AG08395 (cell line): ENCODE measurements at regions not wholly inside any gene's neighbourhood (a gene's known extent, or its start where the extent isn't known, plus 50 kb on each side); places are given as distances from the start of the nearest gene placed in this dataset.

Experiments
- DNase-seq: peaks from one replicate; pipeline ENCODE4 v3.0.0; 2012; ENCODE audit warnings: mixed read lengths, low spot score

GRCh38 chr11:123378096-123378495, 52.0 kb upstream of the GRAMD1B start:
- DNase-seq, result no peak

- no peak for DNase-seq
These were observed 52.7 kb upstream of the GRAMD1B start for GRCh38 chr11:123377355-123377754.

DNA sequence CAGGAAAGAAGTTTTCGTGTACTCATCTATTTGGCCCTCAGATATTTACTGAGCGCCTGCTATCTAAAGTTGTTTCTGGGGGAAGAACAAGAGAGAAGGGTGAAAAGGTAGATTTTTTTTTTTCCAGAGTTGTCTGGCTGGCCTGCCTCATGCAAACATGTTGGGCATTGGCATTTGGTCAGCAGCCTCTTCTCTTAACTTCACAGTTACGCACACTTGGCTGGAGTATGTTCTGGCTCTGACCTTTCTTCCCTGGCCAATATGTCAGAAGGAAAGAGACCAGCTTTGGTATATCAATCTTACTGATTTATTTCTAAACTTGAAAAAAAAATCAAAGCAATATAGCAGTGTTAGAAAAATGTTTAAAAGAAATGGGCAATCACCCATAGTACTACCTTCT, 54.2 kb upstream of the GRAMD1B start:
- no peak for DNase-seq

DNA sequence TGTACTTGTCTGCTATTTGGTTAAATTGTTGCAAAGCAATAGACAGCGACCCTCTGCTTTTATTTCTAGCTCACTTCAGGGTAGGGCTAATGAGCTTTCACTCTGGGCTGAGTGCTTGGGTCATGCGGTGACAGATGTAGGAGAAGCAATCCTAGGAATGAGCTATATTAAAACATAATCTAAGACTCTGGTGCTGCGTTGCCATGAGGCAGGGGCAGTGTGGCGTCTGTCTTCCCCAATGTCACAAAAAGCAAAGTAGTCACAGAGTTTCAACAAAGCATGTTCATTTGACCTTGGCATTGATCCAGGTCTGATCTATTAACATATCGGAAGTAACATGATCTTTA, 55.5 kb upstream of the GRAMD1B start:
- DNase-seq, result no peak

DNA sequence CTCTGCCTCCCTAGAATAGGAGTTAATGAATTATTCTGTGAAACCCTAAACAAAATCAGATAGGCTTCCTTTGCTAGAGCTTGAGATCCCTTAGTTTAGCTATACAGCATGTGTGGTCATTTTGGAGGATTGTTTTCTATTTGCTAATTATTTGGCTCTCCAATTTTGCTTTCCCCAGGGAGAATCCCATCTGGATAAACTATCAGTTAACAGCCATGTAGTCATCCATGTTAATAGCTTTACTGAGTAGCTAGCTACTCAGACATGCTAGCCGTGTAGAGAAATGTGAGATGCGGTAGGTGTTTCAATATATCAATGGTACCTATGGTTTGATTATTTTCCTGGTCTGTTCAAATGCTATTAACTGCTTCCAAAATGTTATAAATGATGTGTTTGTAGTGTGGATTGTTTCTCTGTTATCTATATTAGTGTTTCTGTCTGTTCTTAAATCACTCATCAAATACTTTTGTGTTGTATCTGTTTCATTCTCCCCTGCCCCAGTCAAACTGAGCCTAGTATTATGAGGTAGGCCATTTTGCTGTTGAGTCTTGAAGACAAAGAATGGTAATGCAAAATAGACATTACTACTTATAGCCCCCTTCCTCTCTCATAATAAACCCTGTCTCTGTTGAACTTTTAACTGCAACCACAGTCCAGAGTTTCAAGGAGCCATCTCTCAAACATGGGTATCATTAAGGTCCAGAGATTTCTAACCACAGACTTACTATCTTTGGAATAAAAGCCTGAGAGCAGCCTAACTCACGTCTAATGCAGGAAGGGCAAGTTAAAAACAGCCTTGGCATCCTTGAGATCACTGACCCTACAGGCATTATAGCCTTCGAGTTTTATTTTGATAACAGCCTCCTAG, 56.1 kb upstream of the GRAMD1B start:
- DNase-seq, result no peak

- DNase-seq, result no peak
These were observed 58.4 kb upstream of the GRAMD1B start for GRCh38 chr11:123371506-123372297.

- no peak for DNase-seq
These were observed 63.1 kb upstream of the GRAMD1B start for GRCh38 chr11:123366924-123367323.

- DNase-seq, result no peak
These were observed 64.1 kb upstream of the GRAMD1B start for GRCh38 chr11:123365955-123366354.

GRCh38 chr11:123364080-123364479, 66.0 kb upstream of the GRAMD1B start:
- DNase-seq, result no peak

GRCh38 chr11:123363556-123363955, 66.5 kb upstream of the GRAMD1B start:
- no peak for DNase-seq

- no peak for DNase-seq
These were observed 67.1 kb upstream of the GRAMD1B start for GRCh38 chr11:123362941-123363340.

DNA sequence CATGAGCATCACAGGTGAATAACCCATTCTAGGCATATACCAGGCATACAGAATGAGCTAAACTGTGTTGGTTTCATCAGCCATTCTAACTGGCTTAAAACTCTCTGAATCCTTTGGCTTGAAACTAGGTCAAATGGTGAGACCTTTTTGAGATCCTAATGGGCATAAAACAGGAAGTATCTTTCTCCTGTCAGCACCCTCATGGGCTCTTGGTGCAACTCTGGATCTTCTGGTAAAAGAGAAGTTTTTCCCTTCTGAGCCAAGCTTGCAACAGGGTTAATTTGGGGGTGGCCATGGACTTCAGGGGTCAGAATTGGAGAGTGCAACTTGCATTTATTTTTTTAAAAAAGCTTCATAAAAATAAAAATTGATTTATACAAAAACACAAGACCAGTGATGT, 67.9 kb upstream of the GRAMD1B start:
- no peak for DNase-seq

DNA sequence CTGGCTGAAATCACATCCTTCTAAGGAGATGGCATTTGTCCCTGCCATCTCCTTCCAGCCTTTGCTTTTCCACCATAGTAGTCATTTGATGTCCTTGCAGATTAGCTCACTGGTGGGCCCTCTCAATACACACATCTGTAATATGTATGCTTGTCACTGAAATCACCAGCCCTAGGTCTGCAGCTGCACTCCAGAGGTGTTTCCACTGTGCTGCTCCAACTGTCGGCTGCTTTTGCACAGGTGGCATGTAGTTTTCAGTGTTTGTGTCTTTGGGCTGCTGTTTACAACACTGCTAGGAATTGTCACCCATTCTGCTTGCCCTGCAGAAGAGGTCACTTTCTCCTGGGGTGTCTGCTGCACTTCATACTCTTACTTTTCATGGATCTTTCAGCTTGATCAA, 69.0 kb upstream of the GRAMD1B start:
- DNase-seq, result no peak

GRCh38 chr11:123360267-123360936, 69.7 kb upstream of the GRAMD1B start:
- DNase-seq, result no peak

DNA sequence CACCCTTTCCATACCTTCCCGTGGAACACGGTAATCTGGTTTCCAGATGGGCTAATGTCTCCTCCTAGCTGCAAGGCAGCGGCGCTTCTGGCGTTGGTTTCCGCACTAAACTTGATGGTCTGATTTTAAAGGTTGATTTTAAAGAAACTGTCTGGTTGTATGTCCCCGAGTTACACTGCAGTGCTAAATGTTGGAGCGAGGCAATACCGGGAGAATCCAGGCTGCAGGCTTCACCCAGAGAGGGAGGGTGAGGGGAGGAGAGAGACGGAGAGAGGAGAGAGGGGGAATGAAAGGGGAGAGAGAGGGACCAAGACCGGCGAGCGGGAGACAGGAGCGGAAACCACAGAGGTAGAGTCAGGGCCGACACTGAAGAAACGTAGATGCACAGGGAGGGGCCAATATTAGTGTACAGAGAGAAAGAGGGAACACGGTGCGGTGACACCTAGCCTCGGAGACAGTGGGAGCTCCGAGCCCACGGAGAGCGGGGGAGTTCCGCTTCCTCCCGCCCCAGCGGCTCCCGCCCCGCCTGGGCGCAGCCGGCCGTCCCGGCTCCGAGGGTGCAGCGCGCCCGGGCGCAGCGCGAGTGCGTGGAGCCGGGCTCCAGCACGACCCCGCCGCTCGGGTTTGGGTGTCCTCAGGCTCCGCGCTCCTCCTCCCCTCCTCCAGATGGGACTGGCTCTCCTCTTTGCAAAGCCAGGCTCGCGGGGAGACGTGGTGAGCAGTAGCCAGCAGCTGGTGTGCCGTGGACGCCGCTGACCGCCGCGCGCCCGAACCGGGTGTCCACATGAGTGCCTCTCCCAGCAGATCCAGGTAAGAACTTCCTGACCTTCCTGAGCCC, 71.9 kb upstream of the GRAMD1B start:
- DNase-seq, result peak; percentile 44

- DNase-seq, result no peak
These were observed 72.6 kb upstream of the GRAMD1B start for GRCh38 chr11:123357353-123357989.

- DNase-seq, result no peak
These were observed 73.5 kb upstream of the GRAMD1B start for GRCh38 chr11:123356539-123356938.

DNA sequence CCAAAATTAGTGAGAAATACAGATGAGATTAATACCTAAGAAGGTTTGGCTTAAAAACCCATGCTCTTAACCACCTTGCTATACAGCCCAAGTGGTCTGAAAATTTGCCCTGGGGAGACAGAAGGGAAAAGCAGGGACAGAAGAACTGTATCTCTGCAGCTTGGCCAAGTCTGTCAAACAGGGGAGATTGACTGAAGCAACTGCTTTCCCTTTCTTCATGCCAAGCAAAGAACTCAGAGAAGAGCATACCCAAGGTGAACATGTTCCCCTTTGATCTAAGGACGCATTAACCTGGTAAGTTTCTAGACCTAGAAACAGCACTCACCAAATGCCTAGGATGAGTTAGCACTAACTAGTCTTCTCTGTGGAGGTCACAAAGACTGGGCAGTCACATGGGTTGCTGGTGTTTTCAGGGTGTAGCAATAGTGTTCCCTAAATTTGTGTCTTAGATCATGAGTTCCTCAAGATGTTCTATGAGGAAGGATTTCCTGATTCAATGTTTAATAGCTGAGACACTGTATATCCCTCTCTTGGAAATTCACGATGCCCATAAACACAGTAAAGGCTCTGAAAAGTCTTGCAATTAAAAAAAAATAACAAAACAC, 75.6 kb upstream of the GRAMD1B start:
- no peak for DNase-seq

- no peak for DNase-seq
These were observed 78.7 kb upstream of the GRAMD1B start for GRCh38 chr11:123351375-123351774.

DNA sequence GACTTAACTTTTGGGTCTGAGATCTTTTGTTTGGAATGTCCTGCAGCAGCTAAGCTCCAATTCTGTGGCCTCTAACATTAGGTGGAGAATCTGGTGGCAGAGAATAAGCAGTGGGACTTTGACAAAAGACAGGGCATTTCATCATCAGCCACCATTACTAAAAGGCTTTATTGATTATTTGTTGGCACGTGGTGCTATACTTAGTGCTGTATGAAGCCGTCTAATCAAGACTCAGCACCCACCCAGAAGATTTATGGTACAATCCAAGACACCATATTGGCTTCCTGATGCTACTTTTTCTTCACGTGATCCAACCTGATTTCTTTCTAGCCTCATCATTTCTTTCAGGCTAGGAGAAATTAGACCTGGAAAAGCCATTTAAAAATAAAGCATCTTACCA, 80.7 kb upstream of the GRAMD1B start:
- DNase-seq, result no peak

DNA sequence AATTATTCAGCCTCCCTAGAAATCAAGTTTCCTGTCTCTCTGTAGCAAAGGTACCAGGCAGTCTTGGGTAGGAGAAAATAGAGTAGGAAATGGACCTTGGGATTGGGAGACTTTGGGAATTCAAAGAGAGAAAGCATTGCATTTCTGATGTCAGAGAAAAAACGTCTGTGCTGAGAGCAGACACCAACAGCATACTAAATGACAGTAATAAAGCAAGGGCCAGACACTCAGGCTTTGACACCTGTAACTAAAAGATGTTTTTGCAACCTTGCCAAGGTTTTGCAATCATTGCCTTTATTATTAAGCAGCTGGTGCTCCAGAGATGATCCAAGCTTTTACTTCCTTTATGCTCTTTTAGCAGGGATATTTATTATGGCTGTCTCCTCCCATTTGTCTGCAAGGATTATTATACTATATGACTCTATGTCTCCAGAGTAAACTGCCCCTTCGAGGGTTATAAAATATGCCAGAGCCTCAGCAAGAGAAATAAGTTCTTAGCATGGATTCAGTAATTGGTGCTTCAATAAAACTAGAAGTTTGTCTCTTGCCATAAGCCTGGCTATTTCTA, 85.2 kb upstream of the GRAMD1B start:
- no peak for DNase-seq
